Caki2 (cell line): ENCODE measurements at regions not wholly inside any gene's neighbourhood (a gene's known extent, or its start where the extent isn't known, plus 50 kb on each side); places are given as distances from the start of the nearest gene placed in this dataset.

Source experiments
- DNase-seq: peaks from one replicate; pipeline ENCODE4 v3.0.0-alpha.2; 2015; ENCODE audit warnings: low read depth
- in situ Hi-C: cut with HindIII; loops from 2 replicates; pipeline ENCODE4 v1.10.0; 2016; ENCODE audit warnings: low sequenced_read_pairs, low pct_unique_long_range_greater_than_20kb, mixed read lengths

DNA sequence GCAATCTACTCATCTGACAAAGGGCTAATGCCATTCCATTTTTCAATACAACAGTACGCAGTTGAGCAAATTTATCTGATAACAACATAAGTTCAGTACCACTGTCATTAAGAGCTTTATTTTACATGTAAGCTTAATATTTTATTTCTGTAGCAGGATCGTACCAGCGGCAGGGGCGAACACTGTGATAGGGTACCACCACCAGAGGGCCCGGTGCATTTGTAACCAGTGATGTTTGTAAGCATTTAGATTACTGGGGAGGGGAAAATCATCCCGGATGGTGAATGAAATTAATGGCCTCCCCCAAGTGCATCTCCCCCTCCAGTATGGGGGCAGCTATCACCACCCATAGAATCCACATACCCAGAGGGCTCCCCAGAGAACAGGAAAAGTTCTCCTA is 179.0 kb downstream of the ADGRA3 start:
- in situ Hi-C loops, result no loop called here
- DNase-seq, result no peak

DNA sequence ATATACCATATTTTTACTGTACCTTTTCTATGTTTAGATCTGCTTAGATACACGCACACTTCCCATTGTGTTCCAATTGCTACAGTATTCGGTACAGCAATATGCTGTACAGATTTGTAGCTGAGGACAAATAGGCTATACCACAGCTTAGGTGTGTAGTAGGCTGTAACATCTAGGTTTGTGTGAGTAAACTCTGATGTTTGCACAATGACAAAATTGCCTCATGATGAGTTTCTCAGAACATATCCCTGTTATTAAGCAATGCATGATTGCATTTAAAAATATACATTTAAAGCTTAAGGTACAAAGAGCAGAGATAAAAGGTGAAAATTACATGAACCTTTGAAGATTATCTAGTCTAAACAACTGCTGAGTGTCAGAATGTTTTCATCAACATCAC is 181.7 kb downstream of the ADGRA3 start:
- DNase-seq, result no peak
- in situ Hi-C loops, result no loop called here

DNA sequence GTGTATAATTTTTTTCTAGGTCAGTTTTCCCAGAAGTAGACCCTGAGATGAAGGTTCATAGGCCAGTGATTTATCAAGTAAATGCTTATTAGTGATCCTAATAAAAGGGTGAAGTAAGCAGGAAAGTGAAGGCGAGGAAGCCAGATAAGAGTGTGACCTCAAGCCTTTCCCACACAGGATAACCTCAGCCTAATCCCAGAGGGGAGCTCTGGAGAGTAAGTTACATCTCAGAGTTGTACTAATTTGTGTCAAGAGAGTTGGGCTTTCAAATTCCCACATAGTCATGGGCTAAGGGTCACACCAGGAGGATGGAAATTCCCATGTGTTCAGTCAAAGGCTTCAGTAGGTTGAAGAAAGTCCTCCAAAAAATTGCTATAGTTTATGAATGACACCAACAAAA is 191.4 kb downstream of the ADGRA3 start:
- DNase-seq, result no peak
- in situ Hi-C loops, result no loop called here

DNA sequence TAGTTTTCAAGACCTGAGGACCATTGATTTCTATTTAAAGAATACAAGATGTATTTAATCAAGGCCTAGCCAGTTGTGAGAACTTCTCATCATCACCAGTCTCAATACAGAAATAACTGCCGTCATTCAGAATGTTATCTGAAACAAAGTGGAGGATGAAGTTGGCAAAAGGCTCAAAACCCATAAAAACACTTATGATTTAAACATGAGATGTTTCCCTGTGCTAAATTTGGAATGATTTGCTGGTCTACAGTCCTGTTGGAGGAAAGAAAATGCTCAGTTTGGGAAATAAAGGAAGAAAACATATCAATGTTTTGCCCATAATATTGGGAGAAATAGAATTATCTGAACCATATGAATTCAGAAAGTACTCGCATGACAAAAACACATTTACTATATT is 192.2 kb downstream of the ADGRA3 start:
- DNase-seq, result no peak
- in situ Hi-C loops, result no loop called here

DNA sequence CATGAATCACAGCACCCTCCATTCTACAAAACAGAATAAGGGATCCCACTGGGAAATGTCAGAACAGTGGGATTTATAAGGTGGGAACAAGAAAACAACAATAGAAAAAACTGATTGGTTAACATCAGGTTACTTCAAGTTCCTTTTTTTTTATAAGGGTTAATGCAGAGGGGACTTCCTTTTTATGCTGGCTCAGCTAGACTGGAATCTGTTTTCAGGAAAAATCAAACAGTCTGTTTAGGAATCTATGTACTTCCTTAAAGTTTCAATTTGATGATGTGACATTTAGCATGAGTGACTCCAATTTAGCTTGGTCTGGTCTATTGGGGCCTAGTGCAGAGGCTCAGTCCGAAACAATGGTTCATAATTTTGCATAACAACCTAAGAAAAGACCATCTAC is 192.9 kb downstream of the ADGRA3 start:
- in situ Hi-C loops, result no loop called here
- DNase-seq, result no peak

DNA sequence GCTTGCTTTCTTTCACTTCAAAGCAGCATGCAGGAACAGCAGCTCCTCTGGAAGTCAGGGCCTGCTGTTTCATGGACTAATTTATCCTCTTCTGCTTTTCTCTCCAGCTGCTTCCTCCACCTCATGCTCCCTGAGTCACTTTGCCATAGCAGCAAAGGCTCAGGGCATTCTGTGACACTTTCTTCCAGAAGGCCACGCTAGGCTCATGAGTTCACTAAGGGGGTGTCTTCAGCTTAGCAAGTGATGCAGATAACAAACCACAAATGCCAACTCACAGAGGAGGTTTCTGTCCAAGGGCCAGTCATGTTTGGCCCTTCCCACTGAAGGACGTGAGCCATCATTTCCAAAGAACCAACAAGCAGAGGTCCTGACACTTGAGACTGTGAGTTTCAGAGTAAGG is 200.2 kb downstream of the ADGRA3 start:
- DNase-seq, result no peak
- in situ Hi-C loops, result no loop called here

DNA sequence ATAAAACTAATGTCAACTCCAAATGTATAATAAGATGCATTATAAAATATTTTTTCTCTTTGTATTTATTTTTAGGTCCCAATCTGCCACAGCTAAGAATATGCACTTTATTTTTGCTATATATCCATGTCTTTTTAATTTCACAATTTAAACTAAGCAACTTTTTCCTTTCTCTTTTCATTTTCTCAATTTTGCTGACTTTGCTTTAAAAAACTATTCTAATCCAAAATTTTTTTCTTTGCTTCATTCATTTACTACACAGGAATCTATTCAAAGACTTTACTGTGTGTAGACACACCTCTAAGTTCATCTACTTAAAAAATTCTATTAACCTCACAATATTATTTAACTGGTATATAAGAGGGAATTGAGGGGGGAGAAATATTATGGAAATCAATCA is 201.9 kb downstream of the ADGRA3 start:
- no peak for DNase-seq
- in situ Hi-C loops, result no loop called here

DNA sequence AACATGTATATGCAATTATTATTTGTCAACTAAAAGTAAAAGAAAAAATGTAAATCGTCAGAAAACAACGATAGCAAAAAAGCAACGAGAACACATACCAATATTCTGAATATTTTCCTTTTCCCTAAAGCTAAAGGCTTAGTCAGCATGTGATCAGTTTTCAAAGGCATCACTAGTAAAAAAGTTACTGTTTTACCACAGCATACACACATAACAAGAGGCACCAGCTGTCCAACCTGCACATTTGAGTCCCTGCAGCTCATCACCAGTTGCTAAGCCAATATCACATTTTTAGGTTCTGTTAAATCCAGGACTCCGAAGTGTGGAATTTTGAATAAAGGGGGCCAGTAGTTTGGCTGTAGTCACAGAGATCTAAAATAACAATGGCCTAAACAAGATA is 203.8 kb downstream of the ADGRA3 start:
- DNase-seq, result no peak
- in situ Hi-C loops, result no loop called here

DNA sequence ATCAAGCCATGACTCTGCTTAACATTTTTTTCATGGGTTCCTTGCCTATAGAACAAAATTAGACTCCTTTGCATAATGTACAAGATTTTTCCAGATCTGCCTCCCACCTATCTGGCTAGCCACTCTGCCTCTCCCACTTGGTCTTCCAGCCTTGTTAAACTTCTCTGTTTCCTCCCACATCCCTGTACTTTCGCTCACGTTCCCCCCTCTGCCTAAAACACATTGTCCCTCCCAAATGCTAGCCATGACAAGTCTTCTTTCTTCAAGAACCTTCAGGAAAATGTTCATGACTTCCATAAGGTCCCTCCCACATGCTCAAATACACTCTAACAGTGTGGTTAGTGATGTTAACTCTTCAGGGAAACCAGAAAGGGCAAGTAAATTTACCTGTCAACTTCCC is 214.6 kb downstream of the ADGRA3 start:
- DNase-seq, result no peak
- in situ Hi-C loops, result no loop called here

DNA sequence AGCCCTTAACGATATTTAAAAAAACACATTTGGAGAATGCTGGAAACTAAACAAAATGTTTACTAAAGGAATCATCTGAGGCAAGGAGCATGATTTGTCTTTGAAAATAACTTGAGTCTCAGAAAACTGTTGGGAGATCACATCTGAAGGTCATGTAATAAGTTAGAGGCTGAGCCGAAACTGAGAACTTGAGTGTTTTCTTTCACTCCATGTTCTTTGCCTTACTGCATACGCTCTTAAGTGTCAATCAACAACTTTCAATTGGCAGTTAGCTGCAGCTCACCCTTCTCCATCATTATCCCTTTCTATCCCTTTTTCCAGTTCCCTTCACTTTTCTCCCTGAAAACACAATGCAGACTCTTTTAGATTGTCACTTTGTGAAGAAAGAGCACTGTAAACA is 216.2 kb downstream of the ADGRA3 start:
- DNase-seq, result no peak
- in situ Hi-C loops, result no loop called here

DNA sequence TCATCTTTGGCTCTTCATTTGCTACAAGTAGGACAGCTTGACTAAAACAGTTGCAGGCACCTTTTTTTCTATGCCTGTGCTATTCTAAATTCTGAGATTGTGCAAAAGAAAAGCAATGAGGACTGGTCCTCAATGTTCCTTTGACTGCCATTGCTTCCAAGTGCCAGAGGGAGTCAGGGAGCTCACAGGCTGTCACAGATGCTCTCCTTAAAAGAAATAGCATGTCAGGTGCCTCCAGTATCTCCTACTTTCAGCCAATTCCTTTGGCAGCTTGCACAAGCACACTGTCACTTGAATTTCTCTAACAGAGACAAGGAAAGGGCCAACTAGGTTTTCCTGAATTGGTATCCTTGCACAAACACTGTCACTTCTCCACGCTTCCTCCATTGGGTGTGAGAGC is 228.2 kb downstream of the ADGRA3 start:
- in situ Hi-C loops, result no loop called here
- DNase-seq, result no peak

DNA sequence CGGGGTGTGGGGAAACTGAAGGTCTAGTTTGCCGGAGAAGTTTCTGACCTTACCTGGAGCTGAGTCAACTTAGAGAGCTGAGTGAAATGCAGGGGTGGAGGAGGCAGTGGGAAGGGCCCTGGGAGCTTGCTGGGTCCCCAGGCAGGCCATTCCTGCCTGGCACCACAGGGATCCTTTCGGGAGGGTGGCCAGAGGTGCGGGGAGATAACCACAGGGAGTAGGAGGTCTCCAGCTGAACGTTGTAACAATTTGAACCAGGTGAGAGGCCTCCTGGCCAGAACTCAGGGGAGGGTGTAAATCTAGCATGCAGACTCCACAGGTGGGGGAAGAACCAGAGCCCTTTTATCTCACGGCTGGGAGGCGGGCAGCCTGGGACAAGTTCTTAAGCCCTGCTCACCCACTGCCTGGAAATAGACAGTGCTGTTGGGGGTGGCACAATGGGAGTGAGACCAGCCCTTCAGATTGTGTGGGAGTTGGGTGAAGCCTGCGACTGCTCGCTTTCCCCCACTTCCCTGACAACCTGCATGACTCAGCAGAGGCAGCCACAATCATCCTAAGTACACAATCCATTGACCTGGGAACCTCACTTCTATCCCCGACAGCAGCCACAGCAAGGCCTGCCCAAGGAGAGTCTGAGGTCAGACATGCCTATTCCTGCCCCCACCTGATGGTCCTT is 247.4 kb downstream of the ADGRA3 start:
- in situ Hi-C loops, result no loop called here
- DNase-seq, result no peak

DNA sequence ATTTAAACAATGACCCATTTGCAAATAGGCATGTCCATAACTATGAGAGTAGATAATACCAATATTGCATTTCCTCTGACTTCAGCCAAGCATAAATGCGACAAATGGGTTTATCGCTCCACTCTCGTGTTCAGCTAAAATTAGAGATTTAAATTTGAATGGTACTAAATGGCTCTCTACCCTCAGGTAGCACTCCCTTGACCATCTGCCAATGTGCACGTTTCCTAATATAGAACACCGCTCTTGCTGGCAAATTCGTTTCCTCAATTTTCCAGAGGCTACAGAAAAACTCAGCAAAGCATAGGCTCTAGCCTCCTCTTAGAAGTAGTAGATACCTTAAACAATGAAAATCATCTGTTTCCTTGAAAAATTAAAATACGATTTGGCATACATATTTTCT is 251.6 kb downstream of the ADGRA3 start:
- DNase-seq, result no peak
- in situ Hi-C loops, result no loop called here

DNA sequence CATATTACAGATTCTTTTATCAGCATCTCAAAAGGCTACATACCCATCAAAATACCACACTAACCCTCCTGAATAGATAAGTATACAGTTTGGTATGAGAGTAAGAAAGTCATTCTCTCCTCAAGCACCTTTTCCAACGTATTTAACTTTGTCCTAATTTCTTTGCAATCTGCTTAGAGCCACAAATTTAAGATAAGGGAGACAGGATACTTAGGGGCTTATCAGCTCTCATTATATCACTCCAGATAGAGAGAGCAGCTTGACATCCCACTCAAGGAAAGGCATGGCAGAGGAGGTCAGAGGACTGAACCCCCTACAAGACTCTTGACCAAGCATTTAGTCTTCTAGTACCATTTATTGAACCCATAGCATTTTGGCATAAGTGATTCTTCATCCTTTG is 262.4 kb downstream of the ADGRA3 start:
- DNase-seq, result no peak
- in situ Hi-C loops, result no loop called here

DNA sequence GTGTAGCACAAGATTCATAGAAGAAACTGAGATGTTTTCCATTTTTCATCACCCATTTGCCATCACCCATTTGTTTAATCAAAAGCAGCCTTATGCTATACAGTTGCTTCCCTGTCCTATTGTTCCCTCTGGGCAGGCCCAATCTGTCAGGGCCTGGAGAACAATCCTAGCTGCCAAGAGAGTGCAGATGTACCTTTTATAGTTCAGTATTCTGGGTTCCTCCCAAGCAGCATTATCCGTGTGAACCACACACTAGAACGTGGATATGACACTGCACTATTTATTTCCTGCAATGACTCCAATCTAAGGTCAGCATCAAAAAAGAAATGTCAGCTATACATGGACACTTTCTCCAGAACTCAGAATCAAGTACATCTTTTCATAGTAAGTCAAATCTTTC is 269.0 kb downstream of the ADGRA3 start:
- in situ Hi-C loops, result no loop called here
- no peak for DNase-seq

DNA sequence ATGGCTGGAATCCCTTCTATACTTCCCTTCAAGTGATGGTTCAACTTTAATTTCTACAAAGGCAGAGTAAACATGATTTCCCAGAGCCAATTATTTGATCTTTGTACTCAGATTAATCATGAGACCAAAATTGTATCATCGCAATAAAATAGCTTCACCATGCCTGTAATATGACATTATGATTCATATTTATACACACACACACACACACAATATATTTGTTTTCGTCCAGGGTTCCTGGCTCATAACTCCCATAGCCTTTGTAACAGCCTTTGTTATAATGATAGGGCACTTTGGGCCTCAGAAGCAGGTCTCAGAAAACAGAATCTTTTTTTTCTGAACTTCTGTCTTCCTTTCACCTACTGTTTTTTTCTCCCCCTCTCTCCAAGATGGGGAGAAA is 270.6 kb downstream of the ADGRA3 start:
- in situ Hi-C loops, result no loop called here
- DNase-seq, result no peak

DNA sequence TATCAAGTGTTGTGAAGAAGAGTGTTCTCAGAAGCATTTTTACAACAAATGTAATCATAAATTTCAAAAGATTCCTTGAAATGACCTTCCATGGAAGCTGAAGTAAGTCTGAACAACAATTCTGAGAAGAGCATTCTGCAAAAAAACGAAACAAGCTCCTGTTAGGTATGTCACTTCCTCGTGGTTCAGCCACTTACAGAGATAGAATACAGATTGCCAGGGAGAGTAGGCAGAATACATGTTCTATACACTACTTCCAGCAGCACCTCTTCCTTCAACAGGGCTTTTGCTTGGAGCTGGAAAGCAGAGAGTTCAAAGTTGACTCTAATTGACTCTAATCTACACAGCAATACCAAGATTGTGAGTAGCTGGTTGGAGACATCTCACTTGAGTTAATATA is 274.5 kb downstream of the ADGRA3 start:
- in situ Hi-C loops, result no loop called here
- no peak for DNase-seq

DNA sequence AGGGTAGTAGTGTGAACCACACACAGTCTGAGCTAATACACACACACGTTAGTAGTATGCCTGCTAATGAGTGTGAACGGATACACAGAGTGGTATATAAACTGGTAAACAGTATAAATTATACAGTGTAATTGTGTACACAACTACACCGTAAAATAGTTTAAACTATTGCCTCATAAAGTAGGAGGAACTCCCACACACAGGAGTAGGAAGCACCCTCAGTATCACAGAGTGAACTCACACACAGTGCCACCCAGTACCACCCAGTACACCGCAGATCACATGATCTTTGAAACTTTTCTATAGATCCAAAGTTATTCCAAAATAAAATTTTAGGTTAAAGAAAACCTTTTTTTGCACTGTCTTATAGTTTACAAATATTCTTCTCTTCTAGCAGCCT is 275.1 kb downstream of the ADGRA3 start:
- DNase-seq, result no peak
- in situ Hi-C loops, result no loop called here

DNA sequence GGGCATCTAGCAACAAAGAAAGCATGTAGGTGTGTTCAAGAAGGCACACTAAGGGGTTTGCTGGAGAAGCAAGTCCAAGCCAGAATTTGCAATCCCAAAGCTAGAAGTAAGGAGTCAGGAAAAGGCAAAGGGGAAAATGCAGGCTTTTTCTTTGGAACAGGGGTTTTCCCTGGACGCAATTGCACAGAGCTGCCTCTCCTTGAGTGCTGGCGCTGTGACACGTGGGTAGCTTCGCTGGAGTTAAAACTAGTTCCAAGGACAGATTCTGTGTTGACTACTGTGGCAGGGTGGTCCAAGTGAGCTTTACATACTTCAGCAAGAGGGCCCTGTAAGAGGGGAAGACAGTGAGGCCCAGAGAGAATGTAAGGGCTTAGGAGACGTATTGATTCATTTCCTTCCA is 277.1 kb downstream of the ADGRA3 start:
- DNase-seq, result no peak
- in situ Hi-C loops, result no loop called here

DNA sequence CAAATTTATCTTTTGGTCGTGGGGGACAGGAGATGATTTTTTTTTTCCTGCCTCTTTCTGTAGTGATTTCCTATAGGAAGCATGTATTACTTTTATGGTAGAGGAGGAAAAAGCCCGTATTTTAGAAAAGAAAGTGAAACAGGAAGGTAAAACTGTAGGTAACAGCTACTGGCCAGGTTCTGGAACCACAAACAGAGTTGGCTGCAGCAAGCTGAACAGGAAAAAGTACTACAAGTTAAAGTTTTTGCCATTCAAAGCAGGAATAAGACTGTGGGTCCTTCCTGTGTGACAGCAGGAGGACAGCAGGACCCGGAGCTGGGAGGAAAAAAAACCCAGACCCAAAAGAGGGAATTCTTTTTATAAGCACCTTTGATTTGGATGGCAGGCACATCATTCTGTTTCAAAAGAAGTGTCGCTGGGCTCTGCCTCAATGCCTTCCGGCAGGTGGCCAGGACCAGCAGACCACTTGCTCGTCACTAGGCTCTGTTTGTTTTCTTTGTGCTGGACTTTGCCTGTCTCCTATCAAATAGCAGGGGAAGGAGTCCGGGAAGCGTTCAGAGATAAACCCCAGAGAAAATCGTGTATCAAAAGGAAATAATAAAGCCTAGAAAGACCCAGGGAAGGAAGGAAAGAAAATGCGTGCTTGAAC is 277.9 kb downstream of the ADGRA3 start:
- in situ Hi-C loops, result no loop called here
- no peak for DNase-seq
